Type B pancreatic cell (in vitro differentiated cells): ENCODE measurements at regions not wholly inside any gene's neighbourhood (a gene's known extent, or its start where the extent isn't known, plus 50 kb on each side); places are given as distances from the start of the nearest gene placed in this dataset.

Source experiments
- DNase-seq: peaks from one replicate; pipeline ENCODE4 v3.0.0; 2021; ENCODE audit warnings: mixed read lengths; ENCODE audit not compliant: unreplicated experiment; ENCODE audit errors: extremely low spot score
- H3K27ac Mint-ChIP-seq: 2 replicates; pipeline ENCODE4 v1.8.0; 2021; ENCODE audit warnings: mild to moderate bottlenecking, mixed read lengths
- H3K27me3 Mint-ChIP-seq: 2 replicates; pipeline ENCODE4 v1.8.0; 2021; ENCODE audit warnings: mixed read lengths
- H3K36me3 Mint-ChIP-seq: 2 replicates; pipeline ENCODE4 v1.8.0; 2021; ENCODE audit warnings: mixed read lengths
- H3K4me1 Mint-ChIP-seq: one replicate; pipeline ENCODE4 v1.8.0; 2021; ENCODE audit warnings: mixed read lengths; ENCODE audit not compliant: unreplicated experiment
- H3K4me3 Mint-ChIP-seq: 2 replicates; pipeline ENCODE4 v1.8.0; 2021; ENCODE audit warnings: mild to moderate bottlenecking, mixed read lengths
- H3K9me3 Mint-ChIP-seq: 2 replicates; pipeline ENCODE4 v1.8.0; 2021; ENCODE audit warnings: mixed read lengths
- CTCF ChIP-seq: fragments of 200-600 bp; sonication (generic); conservative IDR thresholded peaks from 2 replicates; pipeline ENCODE4 v1.5.0; 2021; ENCODE audit warnings: antibody characterized with exemption, mild to moderate bottlenecking

- H3K36me3 Mint-ChIP-seq = no peaks in the 10 kb centered on the region
These were observed 1348.3 kb upstream of the CDH9 start for GRCh38 chr5:28386712-28387111.

GRCh38 chr5:28380167-28380566 is 1341.8 kb upstream of the CDH9 start:
- H3K27me3 Mint-ChIP-seq = no peaks in the 10 kb centered on the region
- H3K4me1 Mint-ChIP-seq = peaks cover 3% of the 10 kb centered on the region
- H3K9me3 Mint-ChIP-seq = peaks cover 10% of the 10 kb centered on the region
- no peak overlapping the region for H3K27ac Mint-ChIP-seq
- no peak for DNase-seq
- H3K36me3 Mint-ChIP-seq = peaks cover 3% of the 10 kb centered on the region
- no peak overlapping the region for H3K4me3 Mint-ChIP-seq
- TF ChIP-seq CTCF = no peak

More at GRCh38 chr5:28386712-28387111, 1348.3 kb upstream of the CDH9 start:
- Mint-ChIP-seq H3K4me1 (no peaks in the 10 kb centered on the region), H3K9me3 (no peaks in the 10 kb centered on the region), H3K4me3 (no peak overlapping the region), H3K27me3 (no peaks in the 10 kb centered on the region), H3K27ac (no peak overlapping the region)
- TF ChIP-seq CTCF = no peak
- DNase-seq = no peak

GRCh38 chr5:28374492-28374967 is 1336.1 kb upstream of the CDH9 start:
- Mint-ChIP-seq H3K4me1 (peaks cover 10% of the 10 kb centered on the region), H3K27ac (peak overlapping the region; percentile 65), H3K36me3 (peaks cover 3% of the 10 kb centered on the region), H3K27me3 (no peaks in the 10 kb centered on the region), H3K4me3 (peak overlapping the region; percentile 8), H3K9me3 (peaks cover 16% of the 10 kb centered on the region)
- TF ChIP-seq CTCF = no peak
- DNase-seq = no peak

DNA sequence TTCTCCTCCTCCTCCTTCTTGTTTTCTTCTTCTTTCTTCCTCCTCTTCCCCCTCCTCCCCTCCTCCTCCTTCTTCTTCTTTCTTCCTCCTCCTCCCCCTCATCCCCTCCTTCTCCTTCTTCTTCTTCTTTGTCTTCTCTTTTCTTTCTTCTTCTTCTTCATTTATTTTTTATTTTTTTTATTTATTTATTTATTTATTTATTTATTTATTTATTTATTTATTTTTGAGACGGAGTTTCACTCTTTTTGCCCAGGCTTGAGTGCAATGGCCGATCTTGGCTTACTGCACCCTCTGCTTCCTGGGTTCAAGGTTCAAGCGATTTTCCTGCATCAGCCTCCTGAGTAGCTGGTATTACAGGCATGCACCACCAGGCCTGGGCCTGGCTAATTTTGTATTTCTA is 1332.5 kb upstream of the CDH9 start:
- Mint-ChIP-seq H3K4me1 (peaks cover 10% of the 10 kb centered on the region), H3K27me3 (no peaks in the 10 kb centered on the region), H3K27ac (no peak overlapping the region), H3K4me3 (no peak overlapping the region), H3K36me3 (no peaks in the 10 kb centered on the region), H3K9me3 (peaks cover 9% of the 10 kb centered on the region)
- DNase-seq = no peak
- TF ChIP-seq CTCF = no peak

DNA sequence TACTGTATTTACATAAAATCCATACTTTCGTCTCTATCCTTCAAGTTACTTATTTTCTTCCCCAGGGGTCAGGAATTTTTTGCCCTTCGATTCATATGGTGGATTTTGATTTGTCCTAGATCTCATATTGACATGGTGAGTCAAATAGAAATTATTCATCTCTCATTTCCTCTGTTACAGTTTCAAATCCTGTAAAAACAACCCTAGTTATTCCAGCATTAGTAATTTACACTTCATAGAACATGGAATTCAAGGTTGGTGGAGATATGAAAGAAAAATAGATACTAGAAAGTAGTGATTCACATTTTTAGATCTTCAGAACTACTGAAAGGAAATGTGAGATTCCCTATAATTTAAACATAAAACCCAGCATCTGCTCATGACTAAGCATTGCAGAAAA is 1331.0 kb upstream of the CDH9 start:
- no peak for TF ChIP-seq CTCF
- no peaks in the 10 kb centered on the region for H3K9me3 Mint-ChIP-seq

GRCh38 chr5:28355831-28356230 is 1317.4 kb upstream of the CDH9 start:
- no peak overlapping the region for H3K27ac Mint-ChIP-seq
- no peak for TF ChIP-seq CTCF

More for the DNA sequence above, 1331.0 kb upstream of the CDH9 start:
- no peaks in the 10 kb centered on the region for H3K27me3 Mint-ChIP-seq
- H3K4me1 Mint-ChIP-seq = no peaks in the 10 kb centered on the region
- no peak overlapping the region for H3K27ac Mint-ChIP-seq
- no peaks in the 10 kb centered on the region for H3K36me3 Mint-ChIP-seq
- H3K4me3 Mint-ChIP-seq = no peak overlapping the region
- no peak for DNase-seq

More at GRCh38 chr5:28355831-28356230, 1317.4 kb upstream of the CDH9 start:
- Mint-ChIP-seq H3K9me3 (peaks cover 9% of the 10 kb centered on the region), H3K4me3 (no peak overlapping the region), H3K36me3 (no peaks in the 10 kb centered on the region), H3K4me1 (no peaks in the 10 kb centered on the region), H3K27me3 (no peaks in the 10 kb centered on the region)
- no peak for DNase-seq
